Left ventricle myocardium inferior (tissue), 1 donor: ENCODE measurements at regions not wholly inside any gene's neighbourhood (a gene's known extent, or its start where the extent isn't known, plus 50 kb on each side); places are given as distances from the start of the nearest gene placed in this dataset.
A peak's percentile ranks its signal among the peaks of the same experiment; 100 is the strongest.

ENCODE experiments used
- DNase-seq: peaks from one replicate; pipeline ENCODE4 v3.0.0-alpha.2; 2020
- H3K27ac ChIP-seq: fragments of 200-600 bp; replicated peaks from 2 replicates; pipeline ENCODE4 v1.8.0; 2021
- H3K27me3 ChIP-seq: fragments of 200-600 bp; 2 replicates; pipeline ENCODE4 v1.8.0; 2021; ENCODE audit warnings: low read depth
- H3K36me3 ChIP-seq: fragments of 200-600 bp; 2 replicates; pipeline ENCODE4 v1.8.0; 2021
- H3K4me1 ChIP-seq: fragments of 200-600 bp; 2 replicates; pipeline ENCODE4 v1.8.0; 2021
- H3K4me3 ChIP-seq: fragments of 200-600 bp; 2 replicates; pipeline ENCODE4 v1.8.0; 2021; ENCODE audit warnings: mild to moderate bottlenecking, moderate library complexity
- H3K9me3 ChIP-seq: fragments of 200-600 bp; replicated peaks from 2 replicates; pipeline ENCODE4 v1.8.0; 2021
- intact Hi-C: fragments of 100-400 bp; cut with micrococcal nuclease; formaldehyde crosslinking; loops from one replicate; pipeline ENCODE4 v1.11.0; 2022
- TF ChIP-seq, protein P1 (sequence below): fragments of 200-600 bp; IDR thresholded peaks from 2 replicates; pipeline ENCODE4 v1.8.0; 2021; ENCODE audit warnings: antibody characterized with exemption, mild to moderate bottlenecking, borderline replicate concordance
- donor health status: DM: no; HTN: yes; CAD: no; lungs with severe emphysema.

DNA sequence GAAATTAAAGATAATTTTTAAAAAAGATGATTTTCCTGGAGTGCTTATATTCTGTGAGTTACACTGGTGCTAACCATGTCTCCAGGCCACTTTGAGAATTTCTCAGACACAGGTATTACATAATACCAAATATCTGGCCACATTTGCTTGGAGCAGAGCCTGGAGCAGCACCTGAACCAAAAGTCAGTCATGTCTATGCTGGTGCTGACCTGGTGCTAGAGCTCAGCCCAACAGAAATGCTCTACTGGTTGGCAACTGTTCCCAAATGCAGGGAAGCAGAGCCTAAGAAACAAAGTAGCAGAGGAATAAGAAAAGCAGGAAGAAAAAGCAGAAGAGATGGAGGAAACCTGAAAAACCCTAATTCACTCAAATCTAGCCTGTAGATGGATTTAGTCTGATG is 135.7 kb upstream of the SLC7A14 start:
- Histone ChIP-seq H3K27ac (no peak overlapping the region), H3K4me1 (no peaks in the 10 kb centered on the region), H3K9me3 (peaks cover 5% of the 10 kb centered on the region), H3K27me3 (no peaks in the 10 kb centered on the region), H3K36me3 (no peaks in the 10 kb centered on the region), H3K4me3 (no peak overlapping the region)
- TF ChIP-seq, protein P1, sequence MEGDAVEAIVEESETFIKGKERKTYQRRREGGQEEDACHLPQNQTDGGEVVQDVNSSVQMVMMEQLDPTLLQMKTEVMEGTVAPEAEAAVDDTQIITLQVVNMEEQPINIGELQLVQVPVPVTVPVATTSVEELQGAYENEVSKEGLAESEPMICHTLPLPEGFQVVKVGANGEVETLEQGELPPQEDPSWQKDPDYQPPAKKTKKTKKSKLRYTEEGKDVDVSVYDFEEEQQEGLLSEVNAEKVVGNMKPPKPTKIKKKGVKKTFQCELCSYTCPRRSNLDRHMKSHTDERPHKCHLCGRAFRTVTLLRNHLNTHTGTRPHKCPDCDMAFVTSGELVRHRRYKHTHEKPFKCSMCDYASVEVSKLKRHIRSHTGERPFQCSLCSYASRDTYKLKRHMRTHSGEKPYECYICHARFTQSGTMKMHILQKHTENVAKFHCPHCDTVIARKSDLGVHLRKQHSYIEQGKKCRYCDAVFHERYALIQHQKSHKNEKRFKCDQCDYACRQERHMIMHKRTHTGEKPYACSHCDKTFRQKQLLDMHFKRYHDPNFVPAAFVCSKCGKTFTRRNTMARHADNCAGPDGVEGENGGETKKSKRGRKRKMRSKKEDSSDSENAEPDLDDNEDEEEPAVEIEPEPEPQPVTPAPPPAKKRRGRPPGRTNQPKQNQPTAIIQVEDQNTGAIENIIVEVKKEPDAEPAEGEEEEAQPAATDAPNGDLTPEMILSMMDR = no peak
- no peak for DNase-seq
- intact Hi-C loops = no loop called here

DNA sequence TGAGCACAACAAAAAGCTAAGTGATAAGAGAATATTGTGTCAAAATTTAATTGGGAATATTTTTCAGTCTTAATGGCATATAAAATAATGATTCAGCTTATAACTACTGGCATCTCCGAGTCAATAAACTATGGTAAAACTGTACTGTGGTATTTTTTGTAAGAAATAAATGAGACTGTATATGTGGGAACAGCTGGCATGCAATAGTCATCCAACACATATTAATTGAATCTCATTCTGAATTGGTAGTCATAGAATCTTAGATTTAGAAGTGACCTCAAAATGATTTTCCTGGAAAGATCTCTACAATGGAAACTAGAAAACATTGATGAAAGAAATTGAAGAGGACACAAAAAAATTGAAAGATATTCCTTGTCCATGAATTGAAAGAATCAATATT is 133.4 kb upstream of the SLC7A14 start:
- no peak overlapping the region for H3K27ac ChIP-seq
- H3K4me3 ChIP-seq = no peak overlapping the region
- H3K4me1 ChIP-seq = no peaks in the 10 kb centered on the region
- no peaks in the 10 kb centered on the region for H3K36me3 ChIP-seq
- intact Hi-C loops = no loop called here
- TF ChIP-seq, protein P1 = no peak
- peaks cover 5% of the 10 kb centered on the region for H3K9me3 ChIP-seq
- H3K27me3 ChIP-seq = no peaks in the 10 kb centered on the region
- no peak for DNase-seq

DNA sequence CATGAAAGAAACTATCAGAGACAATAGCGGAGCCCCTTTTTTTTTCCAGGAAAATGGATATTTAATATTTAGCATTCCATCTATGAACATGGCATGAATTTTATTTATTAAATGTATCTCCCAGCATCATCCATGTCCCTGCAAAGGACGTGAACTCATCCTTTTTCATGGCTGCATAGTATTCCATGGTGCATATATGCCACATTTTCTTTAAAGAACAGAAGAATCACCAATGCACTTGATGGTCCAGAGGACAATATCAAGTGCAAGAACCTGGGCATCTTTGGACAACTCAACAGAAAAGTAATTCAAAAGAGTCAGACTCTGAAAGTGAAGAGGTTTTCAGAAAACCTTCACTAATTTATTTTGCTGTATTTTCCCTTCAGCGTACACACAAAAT is 133.0 kb upstream of the SLC7A14 start:
- H3K27me3 ChIP-seq = no peaks in the 10 kb centered on the region
- H3K4me3 ChIP-seq = no peak overlapping the region
- DNase-seq = no peak
- H3K27ac ChIP-seq = no peak overlapping the region
- H3K36me3 ChIP-seq = no peaks in the 10 kb centered on the region
- no peaks in the 10 kb centered on the region for H3K4me1 ChIP-seq
- peaks cover 5% of the 10 kb centered on the region for H3K9me3 ChIP-seq
- intact Hi-C loops = no loop called here
- TF ChIP-seq, protein P1 = no peak

DNA sequence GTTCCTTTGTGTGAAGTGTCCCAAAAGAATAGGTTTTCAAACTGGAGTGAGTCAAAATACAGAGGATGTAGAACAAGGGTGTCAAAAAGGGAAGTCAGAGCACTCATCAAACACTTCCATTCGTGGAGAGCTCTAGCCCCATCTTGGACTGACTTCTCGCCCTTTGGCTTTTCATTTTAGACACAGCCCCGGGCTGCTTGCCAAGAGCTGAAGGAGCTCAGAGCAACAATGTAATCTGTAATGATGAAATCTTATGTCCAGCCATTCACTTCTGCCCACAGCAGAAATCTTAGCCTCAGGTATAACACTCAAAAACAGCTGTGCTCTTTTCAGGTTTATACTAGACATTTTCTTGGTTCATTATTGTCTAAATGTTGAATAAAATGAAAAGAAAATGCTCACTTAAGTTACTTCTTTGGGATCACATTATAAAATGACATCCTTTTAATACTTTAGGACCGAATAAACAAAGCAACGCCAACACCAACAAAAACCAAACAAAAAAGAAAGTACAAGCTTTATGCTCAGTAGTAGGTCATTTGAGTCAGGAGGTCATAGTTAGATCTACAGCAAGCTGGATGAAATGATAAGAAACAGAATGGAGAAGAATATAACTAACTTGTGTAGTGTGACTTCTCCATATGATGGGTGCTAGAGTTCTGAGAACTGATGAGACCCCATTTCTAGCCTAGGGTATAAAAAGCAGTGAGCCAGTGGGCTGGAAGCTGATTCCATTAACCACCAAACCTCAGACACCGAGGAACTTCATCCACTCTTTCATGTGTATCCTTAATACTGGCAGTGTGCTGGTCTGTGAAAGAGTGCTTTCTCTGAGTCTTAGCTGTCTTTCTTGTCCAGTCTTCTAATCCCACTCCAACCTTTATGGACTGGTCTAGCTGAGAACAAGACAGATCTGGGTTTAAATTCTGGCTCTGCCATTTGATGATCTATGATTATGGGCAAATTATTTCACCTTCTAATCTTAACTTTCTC is 131.8 kb upstream of the SLC7A14 start:
- no peak overlapping the region for H3K4me3 ChIP-seq
- H3K27me3 ChIP-seq = no peaks in the 10 kb centered on the region
- DNase-seq = peak; percentile 18
- intact Hi-C loops = no loop called here
- H3K27ac ChIP-seq = no peak overlapping the region
- H3K4me1 ChIP-seq = no peaks in the 10 kb centered on the region
- TF ChIP-seq, protein P1 = no peak
- H3K9me3 ChIP-seq = peaks cover 5% of the 10 kb centered on the region
- H3K36me3 ChIP-seq = no peaks in the 10 kb centered on the region

DNA sequence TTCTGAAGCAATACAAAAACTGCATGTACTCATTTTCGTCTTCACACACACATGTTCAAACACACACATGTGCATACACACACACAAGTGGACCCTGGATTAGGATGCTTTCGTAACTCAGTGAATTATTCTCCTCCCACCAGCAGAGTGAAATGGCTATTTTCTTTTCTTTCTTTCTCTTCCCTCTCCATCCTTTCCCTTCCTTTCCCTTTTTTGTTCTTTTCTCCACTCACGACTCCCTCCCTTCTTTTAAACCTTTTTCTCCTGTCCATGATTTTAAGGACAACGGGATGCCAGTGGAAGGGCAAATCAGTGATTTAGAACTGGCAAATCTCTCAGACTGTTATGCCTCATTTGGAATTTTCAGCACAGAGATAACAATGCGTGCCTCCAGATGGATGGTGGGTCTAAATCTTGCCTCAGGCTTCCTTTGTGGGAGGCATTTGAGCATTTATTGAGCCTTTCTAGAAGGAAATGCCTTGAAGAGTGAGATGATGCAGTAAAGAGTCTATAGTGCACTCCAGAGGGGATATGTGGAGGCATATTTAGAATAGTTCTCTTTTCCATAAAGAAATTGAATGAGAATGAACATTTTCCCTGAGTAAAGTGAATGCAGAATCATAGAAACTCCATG is 130.4 kb upstream of the SLC7A14 start:
- H3K27ac ChIP-seq = no peak overlapping the region
- H3K4me1 ChIP-seq = no peaks in the 10 kb centered on the region
- H3K36me3 ChIP-seq = no peaks in the 10 kb centered on the region
- peaks cover 5% of the 10 kb centered on the region for H3K9me3 ChIP-seq
- TF ChIP-seq, protein P1 = no peak
- DNase-seq = no peak
- no peak overlapping the region for H3K4me3 ChIP-seq
- intact Hi-C loops = no loop called here
- no peaks in the 10 kb centered on the region for H3K27me3 ChIP-seq
